SK-N-SH treated with all-trans-retinoic acid at 6 μM for 48 hours (cell line): ENCODE measurements at regions not wholly inside any gene's neighbourhood (a gene's known extent, or its start where the extent isn't known, plus 50 kb on each side); places are given as distances from the start of the nearest gene placed in this dataset.

Source experiments
- ARNTL ChIP-seq: fragments of 450-650 bp; formaldehyde crosslinking; IDR thresholded peaks from 2 replicates; pipeline ENCODE4 v1.5.0; 2020; ENCODE audit warnings: low read depth, mild to moderate bottlenecking, moderate library complexity, borderline replicate concordance
- CREB5 ChIP-seq: fragments of 250-450 bp; sonication (Bioruptor Pico); IDR thresholded peaks from 2 replicates; pipeline ENCODE4 v1.5.1; 2020; ENCODE audit warnings: low read depth, mild to moderate bottlenecking, moderate library complexity
- CSRNP3 ChIP-seq: fragments of 250-450 bp; sonication (Bioruptor Pico); IDR thresholded peaks from 2 replicates; pipeline ENCODE4 v1.5.1; 2021; ENCODE audit warnings: mild to moderate bottlenecking, moderate library complexity
- ESRRG ChIP-seq: fragments of 250-450 bp; sonication (Bioruptor Pico); IDR thresholded peaks from 2 replicates; pipeline ENCODE4 v1.6.1; 2021; ENCODE audit warnings: mild to moderate bottlenecking
- OSR1 ChIP-seq: fragments of 250-450 bp; sonication (Bioruptor Pico); IDR thresholded peaks from 2 replicates; pipeline ENCODE4 v1.8.0; 2022; ENCODE audit warnings: moderate library complexity, mild to moderate bottlenecking, inconsistent platforms
- PATZ1 ChIP-seq: fragments of 250-450 bp; sonication (Bioruptor Pico); IDR thresholded peaks from 2 replicates; pipeline ENCODE4 v1.8.0; 2020; ENCODE audit warnings: mild to moderate bottlenecking, moderate library complexity, borderline replicate concordance
- PPARA ChIP-seq: fragments of 250-450 bp; sonication (Bioruptor Pico); IDR thresholded peaks from 2 replicates; pipeline ENCODE4 v1.5.0; 2020; ENCODE audit warnings: mild to moderate bottlenecking, borderline replicate concordance
- TCF4 ChIP-seq: fragments of 250-450 bp; sonication (Bioruptor Pico); IDR thresholded peaks from 2 replicates; pipeline ENCODE4 v1.8.0; 2021; ENCODE audit warnings: mild to moderate bottlenecking, moderate library complexity, borderline replicate concordance
- TOX ChIP-seq: fragments of 250-450 bp; sonication (Bioruptor Pico); IDR thresholded peaks from 2 replicates; pipeline ENCODE4 v1.8.0; 2021; ENCODE audit warnings: mild to moderate bottlenecking, moderate library complexity, borderline replicate concordance
- ZC3H10 ChIP-seq: fragments of 250-450 bp; sonication (Bioruptor Pico); IDR thresholded peaks from 2 replicates; pipeline ENCODE4 v1.5.1; 2021; ENCODE audit warnings: mild to moderate bottlenecking, moderate library complexity
- ZFP3 ChIP-seq: fragments of 250-450 bp; sonication (Bioruptor Pico); IDR thresholded peaks from 2 replicates; pipeline ENCODE4 v1.5.0; 2020; ENCODE audit warnings: mild to moderate bottlenecking, moderate library complexity
- ZFP30 ChIP-seq: fragments of 450-650 bp; formaldehyde crosslinking; IDR thresholded peaks from 2 replicates; pipeline ENCODE4 v1.5.0; 2022; ENCODE audit warnings: mild to moderate bottlenecking, moderate library complexity
- ZNF565 ChIP-seq: fragments of 450-650 bp; formaldehyde crosslinking; conservative IDR thresholded peaks from 2 replicates; pipeline ENCODE4 v1.5.0; 2020; ENCODE audit warnings: low read depth, mild to moderate bottlenecking, moderate library complexity

- TF ChIP-seq ARNTL (CRISPR knock-in tag), result no peak
- TF ChIP-seq TCF4 (CRISPR knock-in tag), result no peak
- no peak for TF ChIP-seq ZNF565 (CRISPR knock-in tag)
- no peak for TF ChIP-seq CSRNP3 (CRISPR knock-in tag)
- TF ChIP-seq ZC3H10 (CRISPR knock-in tag), result no peak
- no peak for TF ChIP-seq TOX (CRISPR knock-in tag)
- no peak for TF ChIP-seq OSR1 (CRISPR knock-in tag)
- no peak for TF ChIP-seq PATZ1 (CRISPR knock-in tag)
- no peak for TF ChIP-seq ZFP3 (CRISPR knock-in tag)
- no peak for TF ChIP-seq CREB5
- no peak for TF ChIP-seq PPARA (CRISPR knock-in tag)
- no peak for TF ChIP-seq ZFP30 (CRISPR knock-in tag)
- TF ChIP-seq ESRRG (CRISPR knock-in tag), result no peak
Measured at GRCh38 chr7:68148440-68148839, 1151.8 kb downstream of the TYW1 start.
